GM18508 (cell line): ENCODE measurements at regions not wholly inside any gene's neighbourhood (a gene's known extent, or its start where the extent isn't known, plus 50 kb on each side); places are given as distances from the start of the nearest gene placed in this dataset.
"Not testable (repeated sequence)": the region's sequence is repeated elsewhere in the genome, so short reads cannot be mapped to it uniquely, and the experiment has no call there.

Source experiments
- ATAC-seq: cut with Tn5 transposase; IDR thresholded peaks from one replicate; pipeline ENCODE4 v1.9.1; 2021; ENCODE audit warnings: moderate number of reproducible peaks; ENCODE audit not compliant: insufficient read depth, unreplicated experiment

DNA sequence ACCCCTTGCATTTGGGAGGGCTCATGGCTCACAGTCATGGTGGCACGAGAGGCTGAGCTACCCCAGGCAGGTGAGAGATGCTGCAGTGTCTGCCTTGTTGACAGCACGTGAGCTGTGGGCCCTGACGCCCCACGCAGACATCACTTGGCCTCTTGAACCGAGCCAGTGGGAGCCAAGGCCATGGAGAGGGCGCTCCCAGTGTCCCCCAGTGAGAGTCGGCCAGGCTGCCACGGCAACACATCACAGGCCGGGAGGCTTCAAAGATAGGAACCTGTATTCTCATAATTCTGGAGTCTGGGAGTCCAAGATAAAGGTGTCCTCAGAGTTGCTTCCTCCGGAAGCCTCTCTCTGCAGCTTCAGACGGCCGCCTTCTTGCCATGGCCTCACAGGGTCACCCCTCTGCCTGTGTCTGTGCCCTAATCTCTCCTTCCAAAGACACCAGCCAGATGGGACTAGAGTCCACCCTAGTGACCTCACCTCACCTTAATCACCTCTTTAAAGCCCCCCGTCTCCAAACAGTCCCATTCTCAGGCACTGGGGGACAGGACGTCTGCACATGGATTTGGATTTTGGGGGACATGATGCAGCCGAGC, 119.6 kb downstream of the KLF6 start:
- no peak for ATAC-seq

DNA sequence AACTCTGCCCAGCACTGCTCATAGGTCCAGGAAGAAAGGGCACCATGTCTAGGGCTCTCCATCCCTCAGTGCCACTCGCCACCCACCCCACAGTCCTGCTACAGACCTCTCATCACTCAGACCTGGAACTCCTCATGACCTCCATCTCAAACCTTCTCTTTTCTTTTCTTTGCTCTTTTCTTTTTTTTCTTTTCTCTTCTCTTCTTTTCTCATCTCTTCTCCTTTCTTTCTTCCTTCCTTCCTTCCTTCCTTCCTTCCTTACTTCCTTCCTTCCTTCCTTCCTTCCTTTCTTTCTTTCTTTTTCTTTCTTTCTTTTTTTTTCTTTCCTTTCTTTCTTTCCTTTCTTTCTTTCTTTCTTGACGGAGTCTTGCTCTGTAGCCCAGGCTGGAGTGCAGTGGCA, 122.2 kb downstream of the KLF6 start:
- no peak for ATAC-seq

DNA sequence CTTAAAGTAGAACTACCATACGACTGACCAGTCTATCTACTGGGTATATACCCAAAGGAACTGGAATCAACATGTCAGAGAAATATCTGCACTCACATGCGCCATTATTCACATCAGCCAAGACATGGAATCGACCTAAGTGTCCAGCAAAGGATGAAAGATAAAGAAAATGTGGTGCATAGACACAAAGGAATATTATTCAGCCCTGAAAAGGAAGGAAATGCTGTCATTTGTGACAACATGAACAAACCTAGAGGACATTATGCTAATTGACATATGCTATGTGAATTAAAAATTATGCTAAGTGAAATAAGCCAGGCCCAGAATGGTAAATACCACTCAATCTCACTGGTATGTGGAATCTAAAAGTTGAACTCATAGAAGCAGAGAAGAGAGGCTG, 123.7 kb downstream of the KLF6 start:
- no peak for ATAC-seq

DNA sequence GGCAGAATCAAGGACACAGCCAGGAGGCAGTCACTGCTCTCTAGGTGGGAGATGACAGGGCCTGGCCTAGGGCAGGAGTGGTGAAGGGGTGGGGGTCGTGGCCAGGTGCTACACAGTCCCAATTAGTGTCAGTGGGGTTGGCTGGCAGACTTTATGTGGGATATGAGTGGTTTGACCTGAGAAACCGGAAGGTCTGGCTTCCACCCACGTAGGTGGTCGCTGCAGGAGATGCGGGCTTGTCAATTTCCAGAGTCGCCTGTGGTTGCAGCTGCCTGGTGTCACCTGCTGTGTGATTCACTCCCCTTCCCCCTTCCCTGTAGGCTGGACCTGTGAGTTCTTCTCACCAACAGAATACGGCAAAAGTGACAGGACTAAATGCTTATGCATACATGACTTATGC, 124.3 kb downstream of the KLF6 start:
- no peak for ATAC-seq

DNA sequence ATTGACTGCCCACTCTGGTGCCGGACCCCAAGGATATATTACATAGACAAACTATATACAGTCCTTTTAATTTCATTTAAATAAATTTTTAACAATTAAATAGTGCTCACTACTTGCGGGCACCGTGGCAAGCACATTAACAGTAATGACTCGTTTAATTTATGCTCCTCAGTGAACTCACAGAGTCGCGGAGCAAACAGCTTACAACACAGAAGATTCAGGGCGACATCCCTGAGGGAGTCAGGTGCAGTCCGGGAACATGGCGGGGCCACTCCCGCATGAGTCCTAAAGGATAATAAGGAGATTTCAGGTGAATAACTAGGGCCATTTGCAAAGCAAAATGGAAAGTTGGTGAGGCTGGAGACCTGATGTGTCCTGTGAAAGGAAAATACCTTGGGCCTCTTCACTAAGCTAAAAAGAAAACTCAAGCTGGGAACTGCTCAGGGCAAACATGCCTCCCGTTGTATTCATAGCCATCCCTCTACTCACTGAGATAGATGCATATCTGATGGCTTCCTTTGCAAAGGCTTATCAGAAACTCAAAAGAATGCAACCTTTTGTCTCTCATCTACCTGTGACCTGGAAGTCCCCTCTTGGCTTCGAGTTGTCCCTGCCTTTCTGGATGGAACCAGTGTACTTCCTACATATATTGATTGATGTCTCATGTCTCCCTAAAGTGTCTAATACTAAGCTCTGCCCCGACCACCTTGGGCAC, 125.6 kb downstream of the KLF6 start:
- ATAC-seq = no peak

DNA sequence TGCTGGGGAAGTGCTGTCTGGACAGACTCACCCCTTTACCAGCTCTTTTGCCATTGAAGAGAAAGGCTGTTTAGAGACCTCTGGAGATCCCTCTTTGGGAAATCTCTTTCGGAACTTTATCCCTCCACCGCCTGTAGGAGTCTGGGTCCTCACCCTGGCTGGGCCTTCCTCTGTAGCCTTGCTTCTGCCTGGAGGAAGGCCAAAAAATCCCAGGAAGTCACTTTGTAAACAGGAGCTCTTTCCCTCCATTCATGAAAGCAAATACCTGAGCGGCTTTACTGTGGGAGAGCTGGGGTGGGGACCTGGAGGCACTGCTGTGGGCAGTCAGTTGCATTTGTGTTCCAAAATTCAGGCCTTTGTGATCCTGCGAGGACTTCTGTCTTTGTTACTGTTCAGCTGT, 126.2 kb downstream of the KLF6 start:
- ATAC-seq = no peak

DNA sequence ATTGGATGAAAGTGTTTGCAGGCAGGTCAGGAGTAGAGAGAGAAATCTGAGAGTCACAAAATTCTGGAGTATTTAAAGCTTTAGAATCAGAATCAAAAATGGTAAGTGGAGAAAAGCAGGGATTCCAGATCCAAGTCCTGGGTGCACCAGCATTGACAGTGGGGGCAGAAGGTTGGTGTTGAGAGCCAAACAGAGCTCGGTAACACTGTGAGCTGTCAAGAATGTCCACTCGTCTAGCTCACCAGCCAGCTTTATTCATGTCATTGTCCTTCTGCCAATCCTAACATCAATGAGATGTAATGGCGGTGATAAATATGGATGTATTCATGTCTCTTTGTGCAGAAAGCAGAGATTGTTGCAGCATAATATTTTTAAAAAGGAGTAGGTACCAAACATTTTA, 128.8 kb downstream of the KLF6 start:
- no peak for ATAC-seq

DNA sequence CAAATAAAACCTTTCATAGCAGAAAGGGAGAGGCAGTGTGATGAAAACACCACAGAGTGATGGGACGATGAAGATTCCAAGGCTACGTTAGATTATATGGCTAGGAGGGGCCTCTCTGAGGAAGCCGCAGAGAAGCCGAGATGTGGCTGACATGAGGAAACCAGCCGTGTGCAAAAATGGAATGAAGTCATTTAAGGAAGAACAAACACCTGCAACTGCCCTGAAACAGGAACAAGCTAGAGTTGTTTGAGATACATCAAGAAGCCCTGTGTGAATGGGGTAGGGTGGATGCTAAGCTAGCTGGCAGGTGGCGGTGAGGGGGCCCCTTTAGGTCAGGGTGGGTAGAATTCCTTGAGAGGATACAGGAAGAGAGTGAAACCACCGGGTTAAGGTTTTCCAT, 129.5 kb downstream of the KLF6 start:
- ATAC-seq = no peak

DNA sequence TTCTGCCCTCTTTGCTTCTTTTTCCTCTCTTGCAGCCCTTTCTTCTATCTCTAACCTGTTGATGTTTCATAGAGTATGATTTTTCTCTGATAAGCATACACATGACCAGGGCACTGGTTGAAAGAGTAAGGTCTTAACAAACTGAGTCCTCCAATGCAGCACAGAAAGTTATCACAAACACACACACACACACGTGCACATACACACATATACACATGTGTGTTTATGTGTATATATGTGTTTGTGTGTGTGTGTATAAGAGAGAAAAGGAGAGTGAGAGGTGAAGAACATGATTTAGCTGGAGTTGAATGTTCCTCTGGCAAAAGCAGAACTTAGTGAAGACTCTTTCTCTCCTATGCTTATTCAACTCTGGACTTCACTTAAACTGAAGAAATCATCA, 130.0 kb downstream of the KLF6 start:
- no peak for ATAC-seq

DNA sequence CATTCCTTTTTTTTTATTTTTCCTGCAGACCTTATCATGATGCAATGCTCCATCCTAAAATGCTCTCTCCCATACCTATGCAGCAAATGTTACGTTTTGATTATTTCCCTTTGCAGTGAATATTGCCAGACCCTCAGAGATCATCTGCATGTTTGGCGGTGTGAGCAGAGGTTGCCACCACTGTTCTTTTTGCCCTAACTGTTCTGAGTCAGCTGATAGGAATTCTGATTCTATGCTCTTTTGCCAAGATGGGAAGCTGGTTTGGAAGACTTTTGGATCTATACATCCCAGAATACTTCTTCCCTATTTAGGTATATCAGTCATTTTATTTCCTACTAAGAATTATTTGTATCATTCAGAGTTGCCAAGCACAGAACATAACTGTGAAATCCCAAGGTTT, 130.5 kb downstream of the KLF6 start:
- no peak for ATAC-seq

DNA sequence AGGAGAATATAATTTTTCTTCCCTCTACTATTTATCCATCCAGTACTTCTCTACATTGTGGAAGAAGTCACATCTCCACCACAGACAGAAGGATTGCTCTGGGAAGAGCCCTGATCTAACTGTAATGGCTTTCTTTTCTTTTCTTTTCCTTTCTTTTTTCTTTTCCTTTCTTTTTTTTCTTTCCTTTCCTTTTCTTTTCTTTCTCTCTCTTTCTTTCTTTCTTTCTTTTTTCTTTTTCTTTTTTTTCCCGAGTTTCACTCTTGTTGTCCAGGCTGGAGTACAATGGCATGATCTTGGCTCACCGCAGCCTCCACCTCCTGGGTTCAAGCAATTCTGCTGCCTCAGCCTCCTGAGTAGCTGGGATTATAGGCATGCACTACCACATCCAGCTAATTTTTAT, 131.7 kb downstream of the KLF6 start:
- ATAC-seq = not testable (repeated sequence)

DNA sequence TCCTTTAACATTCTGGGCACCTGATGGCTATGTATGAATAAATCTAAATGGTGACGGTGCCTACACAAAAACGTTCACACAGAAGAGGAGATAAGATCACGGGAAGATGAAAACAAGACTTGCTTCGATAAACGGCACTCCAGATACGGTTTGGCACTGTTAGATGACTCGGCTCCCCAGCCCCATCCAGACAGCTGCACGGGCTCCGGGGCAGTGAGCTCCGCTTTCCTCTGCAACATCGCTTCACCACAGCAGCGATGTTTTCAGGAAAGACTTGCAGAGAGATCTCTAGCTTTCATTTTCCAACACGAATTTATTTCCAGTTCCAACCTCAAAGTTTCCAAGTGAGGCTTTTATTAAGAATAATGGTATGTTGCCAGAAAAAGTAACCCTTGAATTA, 132.1 kb downstream of the KLF6 start:
- ATAC-seq = no peak

DNA sequence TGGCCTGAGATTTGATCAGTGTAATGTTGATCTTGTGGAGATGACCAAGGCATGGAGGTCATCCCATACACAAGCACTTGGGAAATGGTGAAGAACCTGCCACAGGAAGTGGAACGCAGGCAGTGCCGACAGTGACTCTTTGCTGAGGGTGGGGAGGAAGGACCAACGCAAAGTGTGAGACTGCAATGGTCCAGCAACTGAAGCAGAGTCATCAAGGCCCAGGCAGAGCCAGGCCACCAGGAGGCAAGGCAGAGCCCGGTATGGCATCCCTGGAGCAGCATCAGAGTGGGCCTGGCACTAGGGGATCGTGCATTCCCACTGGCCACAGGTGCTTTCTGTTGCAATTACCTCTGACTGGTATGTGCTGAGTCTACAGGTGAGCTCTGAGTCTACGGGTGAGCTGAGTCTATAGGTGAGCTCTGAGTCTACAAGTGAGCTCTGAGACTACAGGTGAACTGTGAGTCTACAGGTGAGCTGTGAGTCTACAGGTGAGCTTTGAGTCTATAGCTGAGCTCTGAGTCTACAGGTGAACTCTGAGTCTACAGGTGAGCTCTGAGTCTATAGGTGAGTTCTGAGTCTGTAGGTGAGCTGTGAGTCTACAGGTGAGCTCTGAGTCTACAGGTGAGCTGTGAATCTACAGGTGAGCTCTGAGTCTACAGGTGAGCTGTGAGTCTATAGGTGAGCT, 132.9 kb downstream of the KLF6 start:
- no peak for ATAC-seq

DNA sequence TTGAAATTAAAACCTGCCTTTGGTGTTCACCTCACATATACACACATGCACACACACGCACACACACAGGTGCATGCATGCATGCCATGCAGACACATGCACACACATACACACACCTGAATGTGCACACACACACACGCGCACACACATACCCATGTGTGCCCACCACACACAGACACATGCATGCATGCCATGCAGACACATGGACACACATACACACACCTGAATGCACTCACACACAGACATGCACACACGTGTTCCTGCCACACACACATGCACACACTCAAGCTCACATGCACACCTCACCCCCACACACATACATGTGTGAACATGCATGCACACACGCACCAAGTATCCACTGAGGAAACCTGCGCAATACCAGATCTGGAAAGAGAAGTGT, 136.4 kb downstream of the KLF6 start:
- ATAC-seq = no peak

DNA sequence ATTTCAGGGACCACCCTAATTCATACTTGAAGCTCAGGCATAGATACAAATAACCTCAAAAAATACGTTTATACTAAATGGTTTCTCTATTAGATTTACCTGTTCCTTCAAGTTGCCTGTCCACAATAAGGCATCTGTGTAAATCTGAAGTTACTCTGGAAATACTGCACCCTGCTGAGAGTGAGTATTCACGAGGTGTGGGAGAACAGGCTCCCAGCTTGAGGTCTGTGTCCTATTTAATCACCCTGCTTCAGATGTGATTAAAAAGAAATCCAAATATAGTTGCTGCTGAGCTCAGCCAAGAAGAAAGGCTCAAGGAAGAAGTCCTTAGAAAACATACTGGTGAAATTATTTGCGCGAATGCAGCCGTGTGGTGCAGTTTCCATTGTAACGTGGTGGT, 136.8 kb downstream of the KLF6 start:
- ATAC-seq = no peak

DNA sequence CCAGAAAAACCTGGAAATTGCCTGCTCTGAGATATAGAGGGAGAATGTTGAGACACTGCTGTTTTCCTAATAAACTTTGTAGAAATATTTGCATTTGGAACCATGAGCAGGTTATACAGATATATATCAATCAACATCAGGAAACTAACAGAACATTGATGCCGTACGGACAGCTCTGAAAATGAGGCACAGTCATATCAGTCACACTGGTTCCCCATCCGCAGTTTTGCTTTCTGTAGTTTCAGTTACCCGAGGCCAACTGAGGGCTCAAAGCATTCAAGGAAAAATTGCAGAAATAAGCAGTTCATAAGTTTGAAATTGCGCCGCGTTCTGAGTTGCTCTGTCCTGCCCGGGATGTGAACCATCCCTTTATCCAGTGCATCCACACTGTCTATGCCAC, 137.9 kb downstream of the KLF6 start:
- ATAC-seq = peak; percentile 79

DNA sequence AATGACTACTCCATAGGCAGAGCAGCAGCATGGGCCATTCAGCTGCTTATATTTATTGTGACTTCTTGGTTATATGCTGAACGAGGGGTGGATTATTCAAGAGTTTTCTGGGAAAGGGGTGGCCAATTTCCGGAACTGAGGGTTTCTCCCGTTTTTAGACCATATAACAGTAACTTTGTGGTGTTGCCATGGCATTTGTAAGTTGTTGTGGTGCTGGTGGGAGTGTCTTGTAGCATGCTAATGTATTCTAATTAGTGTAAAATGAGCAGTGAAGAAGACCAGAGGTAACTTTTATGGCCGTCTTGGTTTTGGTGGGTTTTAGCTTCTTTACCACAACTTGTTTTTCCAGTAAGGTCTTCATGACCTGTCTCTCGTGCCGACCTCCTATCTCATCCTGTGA, 139.6 kb downstream of the KLF6 start:
- ATAC-seq = no peak

DNA sequence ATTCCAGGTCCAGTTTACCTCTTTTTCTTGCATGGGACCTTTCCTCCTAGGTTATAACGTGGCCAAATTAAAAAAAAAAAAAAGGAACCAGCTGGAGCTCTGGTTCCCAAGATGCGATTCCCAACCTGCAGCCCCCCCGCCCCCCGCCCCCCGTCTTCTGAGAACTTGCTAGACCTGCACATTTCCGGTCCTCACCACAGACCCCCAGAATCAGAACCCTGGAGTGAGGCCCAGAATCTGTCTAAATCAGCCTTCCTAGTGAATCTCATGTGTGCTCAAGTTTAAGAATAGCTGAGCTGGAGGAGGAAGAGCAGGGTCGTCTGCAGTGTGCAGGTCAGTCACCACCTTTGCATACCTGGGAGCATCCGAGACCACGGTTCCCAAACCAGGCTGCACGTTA, 144.2 kb downstream of the KLF6 start:
- no peak for ATAC-seq

DNA sequence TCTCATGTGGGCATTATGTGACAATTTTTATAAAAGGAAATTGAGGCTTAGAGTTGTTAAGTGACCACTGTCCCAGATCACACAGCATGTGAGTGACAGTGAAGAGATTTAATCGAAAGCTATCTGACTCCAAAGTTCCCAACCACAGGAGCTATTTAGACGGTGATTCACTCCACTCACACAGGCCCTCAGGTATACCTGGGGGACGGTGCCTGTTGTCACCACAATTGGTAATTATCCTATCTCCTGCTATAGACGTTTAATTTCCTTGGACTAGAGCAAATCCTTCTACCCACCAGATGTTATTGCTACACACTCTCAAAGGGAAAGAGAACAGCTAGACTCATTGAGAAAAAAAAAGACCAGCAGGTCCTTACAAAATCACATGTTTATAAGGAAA, 145.5 kb downstream of the KLF6 start:
- ATAC-seq = no peak

DNA sequence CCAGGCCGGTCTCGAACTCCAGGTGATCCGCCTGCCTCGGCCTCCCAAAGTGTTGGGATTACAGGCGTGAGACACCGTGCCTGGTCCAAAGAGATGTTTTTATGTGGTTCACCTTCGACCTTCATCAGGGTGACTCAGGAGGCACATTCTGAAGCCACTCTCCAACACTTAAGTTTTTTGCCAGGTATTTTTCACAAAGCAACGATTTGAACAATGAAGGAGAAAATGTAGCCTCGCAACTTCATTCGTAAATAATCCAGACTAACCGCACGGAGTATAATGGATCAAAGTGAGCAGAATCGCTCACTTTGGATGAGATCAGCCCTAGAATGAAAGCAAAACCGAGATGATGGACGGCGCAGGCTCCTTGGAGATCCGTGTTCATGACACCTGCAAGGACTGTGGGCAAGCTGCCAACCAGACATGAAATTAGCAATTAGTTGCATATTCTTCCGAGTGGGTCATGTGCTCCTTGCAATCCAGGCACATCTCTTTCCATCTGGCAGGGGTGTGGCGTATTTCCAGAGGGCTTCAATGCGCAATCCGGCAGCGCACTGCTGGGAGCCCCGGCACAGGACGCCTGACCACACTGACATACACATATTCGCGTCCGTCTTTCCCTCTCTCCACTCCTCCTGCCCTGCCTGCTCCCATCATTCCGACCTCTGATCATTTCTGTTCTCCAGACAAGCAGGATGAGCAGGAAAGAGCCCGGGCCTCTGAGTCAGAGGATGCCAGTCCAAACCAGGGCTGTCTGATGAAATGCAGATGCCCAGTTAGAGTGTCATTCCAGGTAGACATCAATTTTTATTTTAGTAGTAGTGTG, 148.4 kb downstream of the KLF6 start:
- no peak for ATAC-seq

DNA sequence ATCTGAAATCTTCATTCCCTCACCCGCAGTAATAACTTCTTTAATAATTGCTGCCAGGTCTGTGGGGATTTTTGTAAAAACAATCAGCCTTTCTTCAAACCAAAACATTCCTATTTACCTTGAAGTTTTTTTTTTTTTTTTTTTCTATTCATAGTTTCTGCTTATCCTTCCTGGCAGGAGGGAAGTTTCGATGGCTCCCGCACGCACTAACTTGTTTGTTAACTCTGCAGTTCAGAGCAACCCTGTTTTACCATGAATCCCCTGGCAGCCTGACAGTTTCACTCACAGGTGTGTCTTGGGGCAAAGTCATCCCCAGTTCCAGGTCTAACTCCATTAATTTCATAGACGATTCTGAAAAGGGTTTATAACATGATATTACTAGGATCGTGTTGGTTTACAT, 149.3 kb downstream of the KLF6 start:
- ATAC-seq = no peak
